ENCODE measurements at regions not wholly inside any gene's neighbourhood (a gene's known extent, or its start where the extent isn't known, plus 50 kb on each side); places are given as distances from the start of the nearest gene placed in this dataset.

DNA sequence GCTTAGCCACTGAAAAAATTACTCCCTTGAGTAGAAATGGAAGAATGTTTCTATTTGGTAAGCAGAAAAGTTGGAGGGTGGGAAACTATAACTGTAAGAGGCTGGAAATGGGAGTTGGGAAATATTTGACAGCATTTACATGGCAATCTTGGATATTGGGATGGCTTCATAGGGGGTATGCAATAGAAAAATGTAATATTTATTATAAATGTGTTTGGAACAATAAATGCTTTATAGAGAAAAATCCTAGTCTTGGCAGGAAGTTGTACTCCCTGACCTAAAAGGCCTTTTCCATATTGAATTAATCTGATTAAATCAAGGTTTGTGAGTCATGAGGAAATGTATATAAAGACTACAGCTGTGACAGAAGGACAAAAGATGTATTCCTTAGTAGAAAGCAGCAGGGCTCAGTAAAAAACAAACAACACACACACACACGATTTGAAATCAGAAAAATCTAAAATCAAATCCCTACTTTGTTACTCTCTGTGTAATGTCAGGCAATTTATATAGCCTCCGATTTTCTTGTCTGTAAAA is 272.3 kb downstream of the CD109 start:
- TF ChIP-seq, protein P1, sequence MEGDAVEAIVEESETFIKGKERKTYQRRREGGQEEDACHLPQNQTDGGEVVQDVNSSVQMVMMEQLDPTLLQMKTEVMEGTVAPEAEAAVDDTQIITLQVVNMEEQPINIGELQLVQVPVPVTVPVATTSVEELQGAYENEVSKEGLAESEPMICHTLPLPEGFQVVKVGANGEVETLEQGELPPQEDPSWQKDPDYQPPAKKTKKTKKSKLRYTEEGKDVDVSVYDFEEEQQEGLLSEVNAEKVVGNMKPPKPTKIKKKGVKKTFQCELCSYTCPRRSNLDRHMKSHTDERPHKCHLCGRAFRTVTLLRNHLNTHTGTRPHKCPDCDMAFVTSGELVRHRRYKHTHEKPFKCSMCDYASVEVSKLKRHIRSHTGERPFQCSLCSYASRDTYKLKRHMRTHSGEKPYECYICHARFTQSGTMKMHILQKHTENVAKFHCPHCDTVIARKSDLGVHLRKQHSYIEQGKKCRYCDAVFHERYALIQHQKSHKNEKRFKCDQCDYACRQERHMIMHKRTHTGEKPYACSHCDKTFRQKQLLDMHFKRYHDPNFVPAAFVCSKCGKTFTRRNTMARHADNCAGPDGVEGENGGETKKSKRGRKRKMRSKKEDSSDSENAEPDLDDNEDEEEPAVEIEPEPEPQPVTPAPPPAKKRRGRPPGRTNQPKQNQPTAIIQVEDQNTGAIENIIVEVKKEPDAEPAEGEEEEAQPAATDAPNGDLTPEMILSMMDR (IDR thresholded peaks at IDR 0.05): no peak
- no peak for TF ChIP-seq EZH2 (IDR thresholded peaks at IDR 0.05; ENCODE audit: borderline replicate concordance, insufficient read depth, low read depth, low read length, poor library complexity, severe bottlenecking)
